Bronchial epithelial cell (primary cell): ENCODE measurements at regions not wholly inside any gene's neighbourhood (a gene's known extent, or its start where the extent isn't known, plus 50 kb on each side); places are given as distances from the start of the nearest gene placed in this dataset.

Source experiments
- DNase-seq: peaks from one replicate; pipeline ENCODE4 v3.0.0-alpha.2; 2010; ENCODE audit warnings: low read depth
- FAIRE-seq: peaks from 2 replicates; lab custom pipeline; 2011; peaks lifted over from hg19 to GRCh38; lab: Jason Lieb, UNC
- H3K27me3 ChIP-seq: 2 replicates; pipeline ENCODE4 v1.5.1; 2011; ENCODE audit warnings: low read length; ENCODE audit not compliant: control insufficient read depth, insufficient read depth
- H3K36me3 ChIP-seq: 2 replicates; pipeline ENCODE4 v1.5.1; 2011; ENCODE audit warnings: low read length; ENCODE audit not compliant: control insufficient read depth, insufficient read depth
- H3K4me3 ChIP-seq: 2 replicates; pipeline ENCODE4 v1.5.1; 2011; ENCODE audit warnings: mild to moderate bottlenecking, low read depth, low read length, control low read depth
- CTCF ChIP-seq: IDR thresholded peaks from 2 replicates; pipeline ENCODE4 v1.5.1; 2011; ENCODE audit warnings: mild to moderate bottlenecking, moderate library complexity, low read length, control low read depth, inconsistent platforms; ENCODE audit not compliant: insufficient read depth, severe bottlenecking

GRCh38 chr2:239607517-239608191, 206.8 kb upstream of the HDAC4 start:
- no peaks in the 10 kb centered on the region for H3K27me3 ChIP-seq
- no peaks in the 10 kb centered on the region for H3K36me3 ChIP-seq
- DNase-seq: no peak
- no peak for FAIRE-seq
- H3K4me3 ChIP-seq: no peak overlapping the region
- no peak for TF ChIP-seq CTCF

GRCh38 chr2:239606741-239607516, 206.1 kb upstream of the HDAC4 start:
- no peak for DNase-seq
- FAIRE-seq: no peak
- Histone ChIP-seq H3K27me3 (no peaks in the 10 kb centered on the region), H3K4me3 (no peak overlapping the region), H3K36me3 (no peaks in the 10 kb centered on the region)
- no peak for TF ChIP-seq CTCF

GRCh38 chr2:239605976-239606375, 205.2 kb upstream of the HDAC4 start:
- no peak for TF ChIP-seq CTCF
- Histone ChIP-seq H3K36me3 (no peaks in the 10 kb centered on the region), H3K4me3 (no peak overlapping the region), H3K27me3 (no peaks in the 10 kb centered on the region)
- DNase-seq (no peak), FAIRE-seq (no peak)

GRCh38 chr2:239605409-239605808, 204.6 kb upstream of the HDAC4 start:
- Histone ChIP-seq H3K4me3 (no peak overlapping the region), H3K36me3 (no peaks in the 10 kb centered on the region), H3K27me3 (no peaks in the 10 kb centered on the region)
- FAIRE-seq (no peak), DNase-seq (no peak)
- TF ChIP-seq CTCF: no peak

- H3K27me3 ChIP-seq: no peaks in the 10 kb centered on the region
- FAIRE-seq (no peak), DNase-seq (no peak)
- H3K36me3 ChIP-seq: no peaks in the 10 kb centered on the region
- H3K4me3 ChIP-seq: no peak overlapping the region
- no peak for TF ChIP-seq CTCF
These were observed 204.0 kb upstream of the HDAC4 start for GRCh38 chr2:239604861-239605260.
